ENCODE measurements at regions not wholly inside any gene's neighbourhood (a gene's known extent, or its start where the extent isn't known, plus 50 kb on each side); places are given as distances from the start of the nearest gene placed in this dataset.

DNA sequence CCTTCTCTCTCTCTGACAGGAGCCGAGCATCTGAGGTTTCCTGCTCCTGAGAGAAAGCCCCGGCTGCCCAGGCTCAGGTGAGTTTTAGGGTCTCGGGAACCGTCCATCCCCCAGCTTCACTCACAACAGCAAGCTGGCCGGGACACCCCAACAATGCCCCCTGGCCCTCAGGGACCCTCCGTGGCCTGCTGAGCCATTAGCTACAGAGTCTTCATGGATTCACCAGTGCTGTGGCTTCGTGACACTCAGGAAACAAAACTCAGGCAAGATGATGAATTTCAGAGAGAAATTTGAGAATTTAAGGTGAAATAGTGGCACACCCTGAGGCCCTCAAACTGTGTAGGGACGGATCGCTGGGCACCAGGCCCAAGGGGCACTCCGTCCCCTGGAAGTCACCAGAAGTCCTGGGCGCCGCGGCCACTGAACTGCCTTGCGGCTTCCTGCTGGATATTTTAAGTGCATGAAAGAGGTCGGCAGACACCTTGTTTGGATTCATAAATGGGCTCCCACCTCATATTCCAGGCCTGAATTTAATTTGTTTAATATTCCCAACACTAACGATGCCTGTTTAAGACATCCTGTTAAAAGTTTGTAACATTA is 368.3 kb upstream of the SALL3 start:
- H4K20me1 ChIP-seq (ENCODE audit: insufficient read depth) = no peaks in the 10 kb centered on the region
- no peak overlapping the region for H3K4me2 ChIP-seq
- H3K27me3 ChIP-seq (ENCODE audit: insufficient read depth, low read depth) = no peaks in the 10 kb centered on the region
- H3K27ac ChIP-seq = no peak overlapping the region
- no peaks in the 10 kb centered on the region for H3K79me2 ChIP-seq (ENCODE audit: insufficient read depth, low read depth)
- TF ChIP-seq, protein P1, sequence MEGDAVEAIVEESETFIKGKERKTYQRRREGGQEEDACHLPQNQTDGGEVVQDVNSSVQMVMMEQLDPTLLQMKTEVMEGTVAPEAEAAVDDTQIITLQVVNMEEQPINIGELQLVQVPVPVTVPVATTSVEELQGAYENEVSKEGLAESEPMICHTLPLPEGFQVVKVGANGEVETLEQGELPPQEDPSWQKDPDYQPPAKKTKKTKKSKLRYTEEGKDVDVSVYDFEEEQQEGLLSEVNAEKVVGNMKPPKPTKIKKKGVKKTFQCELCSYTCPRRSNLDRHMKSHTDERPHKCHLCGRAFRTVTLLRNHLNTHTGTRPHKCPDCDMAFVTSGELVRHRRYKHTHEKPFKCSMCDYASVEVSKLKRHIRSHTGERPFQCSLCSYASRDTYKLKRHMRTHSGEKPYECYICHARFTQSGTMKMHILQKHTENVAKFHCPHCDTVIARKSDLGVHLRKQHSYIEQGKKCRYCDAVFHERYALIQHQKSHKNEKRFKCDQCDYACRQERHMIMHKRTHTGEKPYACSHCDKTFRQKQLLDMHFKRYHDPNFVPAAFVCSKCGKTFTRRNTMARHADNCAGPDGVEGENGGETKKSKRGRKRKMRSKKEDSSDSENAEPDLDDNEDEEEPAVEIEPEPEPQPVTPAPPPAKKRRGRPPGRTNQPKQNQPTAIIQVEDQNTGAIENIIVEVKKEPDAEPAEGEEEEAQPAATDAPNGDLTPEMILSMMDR (conservative IDR thresholded peaks at IDR 0.05; ENCODE audit: low read depth, low read length) = no peak
- H3K36me3 ChIP-seq (ENCODE audit: insufficient read depth) = no peaks in the 10 kb centered on the region
- no peaks in the 10 kb centered on the region for H3K4me1 ChIP-seq (ENCODE audit: low read depth, poor library complexity, severe bottlenecking)
- no peak overlapping the region for H2AFZ ChIP-seq (ENCODE audit: low read depth)
- H3K9ac ChIP-seq = no peak overlapping the region
- H3K4me3 ChIP-seq (IDR thresholded peaks at IDR 0.05; ENCODE audit: insufficient read depth, low read depth, low read length) = no peak overlapping the region

DNA sequence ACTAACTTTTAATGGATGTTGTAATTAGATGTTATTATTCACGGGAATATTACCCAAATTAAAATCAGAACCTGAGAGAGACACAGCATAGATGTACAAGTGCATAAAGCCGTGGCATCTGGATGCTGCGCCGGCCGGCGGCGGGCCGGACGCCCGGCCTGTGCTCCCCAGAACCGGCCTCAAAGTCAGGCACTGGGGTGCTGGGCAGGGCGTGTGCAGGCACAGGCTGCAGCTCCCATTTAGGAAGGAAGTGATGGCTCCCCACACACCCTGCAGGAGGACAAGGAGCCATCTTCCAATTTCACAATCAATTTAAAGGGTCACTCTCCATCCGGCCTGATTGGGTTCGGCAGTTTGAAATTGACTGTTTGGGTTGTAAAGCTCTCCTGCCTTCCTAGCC is 367.7 kb upstream of the SALL3 start:
- H2AFZ ChIP-seq (ENCODE audit: low read depth) = no peak overlapping the region
- no peaks in the 10 kb centered on the region for H3K79me2 ChIP-seq (ENCODE audit: insufficient read depth, low read depth)
- H3K9ac ChIP-seq = no peak overlapping the region
- no peaks in the 10 kb centered on the region for H3K36me3 ChIP-seq (ENCODE audit: insufficient read depth)
- TF ChIP-seq, protein P1 (conservative IDR thresholded peaks at IDR 0.05; ENCODE audit: low read depth, low read length) = no peak
- no peaks in the 10 kb centered on the region for H3K4me1 ChIP-seq (ENCODE audit: low read depth, poor library complexity, severe bottlenecking)
- no peaks in the 10 kb centered on the region for H3K27me3 ChIP-seq (ENCODE audit: insufficient read depth, low read depth)
- H3K4me2 ChIP-seq = no peak overlapping the region
- H4K20me1 ChIP-seq (ENCODE audit: insufficient read depth) = no peaks in the 10 kb centered on the region
- H3K4me3 ChIP-seq (IDR thresholded peaks at IDR 0.05; ENCODE audit: insufficient read depth, low read depth, low read length) = no peak overlapping the region
- no peak overlapping the region for H3K27ac ChIP-seq

DNA sequence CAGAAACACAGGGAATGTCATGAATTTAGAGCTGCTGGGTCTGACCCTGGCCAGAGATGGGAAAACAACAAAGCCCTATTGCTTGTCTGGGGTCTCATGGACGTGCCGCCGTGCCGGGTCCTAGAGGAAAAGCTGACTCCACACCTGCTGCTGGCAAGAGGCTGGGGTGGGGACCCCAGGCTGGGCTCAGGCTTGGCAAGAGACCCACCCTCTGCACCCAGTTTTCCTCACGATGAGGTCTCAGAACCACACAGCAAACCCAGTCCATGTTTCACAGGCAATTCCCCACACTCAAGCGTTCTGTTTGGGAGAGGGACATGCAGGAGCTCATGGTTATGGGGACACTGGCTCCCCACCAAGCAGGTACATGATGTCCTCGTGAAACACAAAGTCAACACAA is 367.3 kb upstream of the SALL3 start:
- H3K36me3 ChIP-seq (ENCODE audit: insufficient read depth) = no peaks in the 10 kb centered on the region
- H3K4me1 ChIP-seq (ENCODE audit: low read depth, poor library complexity, severe bottlenecking) = no peaks in the 10 kb centered on the region
- H3K4me3 ChIP-seq (IDR thresholded peaks at IDR 0.05; ENCODE audit: insufficient read depth, low read depth, low read length) = no peak overlapping the region
- no peak overlapping the region for H2AFZ ChIP-seq (ENCODE audit: low read depth)
- H4K20me1 ChIP-seq (ENCODE audit: insufficient read depth) = no peaks in the 10 kb centered on the region
- H3K27me3 ChIP-seq (ENCODE audit: insufficient read depth, low read depth) = no peaks in the 10 kb centered on the region
- no peak overlapping the region for H3K4me2 ChIP-seq
- H3K27ac ChIP-seq = no peak overlapping the region
- H3K9ac ChIP-seq = no peak overlapping the region
- H3K79me2 ChIP-seq (ENCODE audit: insufficient read depth, low read depth) = no peaks in the 10 kb centered on the region
- TF ChIP-seq, protein P1 (conservative IDR thresholded peaks at IDR 0.05; ENCODE audit: low read depth, low read length) = no peak

DNA sequence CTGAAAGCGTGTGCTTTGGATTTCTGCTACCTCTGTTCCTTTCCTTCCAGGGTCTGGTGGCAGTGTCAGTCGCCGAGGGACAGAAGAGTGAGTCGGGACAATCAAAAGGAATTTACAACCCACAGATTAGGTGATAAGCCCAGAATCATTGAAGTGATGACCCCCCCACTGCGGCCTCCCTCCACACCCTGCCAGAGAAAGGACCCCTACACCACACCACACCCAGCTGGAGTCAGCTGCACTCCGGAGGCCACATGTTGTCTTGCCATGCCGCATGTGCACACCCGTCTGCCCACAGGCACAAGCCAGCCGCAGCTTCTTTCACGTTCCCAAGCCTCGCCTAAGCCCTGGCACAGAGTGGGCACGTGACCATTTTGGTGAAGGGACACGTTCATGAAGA is 366.8 kb upstream of the SALL3 start:
- Histone ChIP-seq H3K79me2 (ENCODE audit: insufficient read depth, low read depth) (no peaks in the 10 kb centered on the region), H3K9ac (no peak overlapping the region), H3K27ac (no peak overlapping the region), H3K4me2 (no peak overlapping the region), H3K4me3 (IDR thresholded peaks at IDR 0.05; ENCODE audit: insufficient read depth, low read depth, low read length) (no peak overlapping the region), H4K20me1 (ENCODE audit: insufficient read depth) (no peaks in the 10 kb centered on the region), H3K4me1 (ENCODE audit: low read depth, poor library complexity, severe bottlenecking) (no peaks in the 10 kb centered on the region), H3K27me3 (ENCODE audit: insufficient read depth, low read depth) (no peaks in the 10 kb centered on the region), H2AFZ (ENCODE audit: low read depth) (no peak overlapping the region), H3K36me3 (ENCODE audit: insufficient read depth) (no peaks in the 10 kb centered on the region)
- TF ChIP-seq, protein P1 (conservative IDR thresholded peaks at IDR 0.05; ENCODE audit: low read depth, low read length) = no peak

Data from KMS-11 (cell line).